Fibroblast of lung (primary cell): ENCODE measurements at regions not wholly inside any gene's neighbourhood (a gene's known extent, or its start where the extent isn't known, plus 50 kb on each side); places are given as distances from the start of the nearest gene placed in this dataset.

ENCODE experiments used
- DNase-seq, 2 donors: peaks; one replicate each; pipeline versions ENCODE4 v3.0.0 to v3.0.0-alpha.2; 2010; ENCODE audit warnings: low read depth in 2 of 2
- H2AFZ ChIP-seq: 2 replicates; pipeline ENCODE4 v1.5.1; 2012; ENCODE audit warnings: low read length, control low read depth, inconsistent platforms
- H3K27ac ChIP-seq: 2 replicates; pipeline ENCODE4 v1.5.1; 2011; ENCODE audit warnings: low read length, control low read depth; ENCODE audit not compliant: insufficient read depth
- H3K27me3 ChIP-seq: 2 replicates; pipeline ENCODE4 v1.5.1; 2011; ENCODE audit warnings: mild to moderate bottlenecking, low read length; ENCODE audit not compliant: control insufficient read depth, insufficient read depth
- H3K36me3 ChIP-seq: 2 replicates; pipeline ENCODE4 v1.5.1; 2011; ENCODE audit warnings: low read length; ENCODE audit not compliant: control insufficient read depth, insufficient read depth
- H3K4me1 ChIP-seq: 2 replicates; pipeline ENCODE4 v1.5.1; 2011; ENCODE audit warnings: low read length; ENCODE audit not compliant: control insufficient read depth, insufficient read depth; ENCODE audit errors: extremely low read depth
- H3K4me2 ChIP-seq: 2 replicates; pipeline ENCODE4 v1.5.1; 2011; ENCODE audit warnings: low read length, control low read depth; ENCODE audit not compliant: insufficient read depth; ENCODE audit errors: extremely low read depth
- H3K4me3 ChIP-seq, 4 experiments: fragments of 200-600 bp in 1 of 4; sonication (generic) in 1 of 4; replicated peaks in 1 of 4; 2 replicates each; pipeline ENCODE4 v1.5.1; 2011 to 2016; ENCODE audit warnings: low read length in 4 of 4, low read depth in 3 of 4, mild to moderate bottlenecking in 3 of 4, control low read depth in 2 of 4, inconsistent platforms in 1 of 4, mixed read lengths in 1 of 4; ENCODE audit not compliant: insufficient read depth in 1 of 4; ENCODE audit errors: control extremely low read depth in 1 of 4
- H3K79me2 ChIP-seq: 2 replicates; pipeline ENCODE4 v1.5.1; 2012; ENCODE audit warnings: mild to moderate bottlenecking, low read length, inconsistent platforms; ENCODE audit not compliant: control insufficient read depth, insufficient read depth
- H3K9ac ChIP-seq: 2 replicates; pipeline ENCODE4 v1.5.1; 2011; ENCODE audit warnings: mild to moderate bottlenecking, low read length, control low read depth; ENCODE audit not compliant: insufficient read depth
- H3K9me3 ChIP-seq: 2 replicates; pipeline ENCODE4 v1.5.1; 2012; ENCODE audit warnings: low read depth, low read length; ENCODE audit not compliant: control insufficient read depth, insufficient read depth
- H4K20me1 ChIP-seq: 2 replicates; pipeline ENCODE4 v1.5.1; 2011; ENCODE audit warnings: low read length; ENCODE audit not compliant: control insufficient read depth, insufficient read depth; ENCODE audit errors: extremely low read depth
- EZH2 ChIP-seq: IDR thresholded peaks from 2 replicates; pipeline ENCODE4 v1.5.1; 2012; ENCODE audit warnings: low read length, control low read depth, mild to moderate bottlenecking; ENCODE audit errors: missing control alignments
- TF ChIP-seq, protein P1 (sequence below), 2 donors: IDR thresholded peaks in 1 of 2; conservative IDR thresholded peaks in 1 of 2; 1 replicate in 1 of 2; 2 replicates in 1 of 2; pipeline ENCODE4 v1.5.1; 2011 to 2012; ENCODE audit warnings: low read length in 2 of 2, control low read depth in 1 of 2, inconsistent platforms in 1 of 2, low read depth in 1 of 2, mild to moderate bottlenecking in 1 of 2

DNA sequence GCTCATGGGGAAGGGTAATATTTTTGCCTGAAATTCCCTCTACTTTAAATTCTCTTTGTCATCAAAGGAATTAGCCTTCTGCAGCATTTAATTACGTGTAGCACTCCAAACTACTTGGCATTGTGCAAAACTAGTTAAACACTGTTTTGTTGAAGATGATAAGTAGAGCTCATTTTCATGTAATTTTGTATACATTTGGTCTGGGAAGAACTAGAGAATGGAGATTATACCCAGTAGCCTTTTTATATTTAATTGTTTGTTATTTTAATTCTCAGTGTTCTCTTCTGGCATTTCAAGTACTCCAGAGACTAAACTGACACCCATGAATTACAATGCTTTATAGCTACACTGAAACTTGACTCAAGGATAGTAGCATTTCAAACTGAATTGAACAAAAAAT is 211.5 kb upstream of the SMIM31 start:
- H3K36me3 ChIP-seq, result no peaks in the 10 kb centered on the region
- no peaks in the 10 kb centered on the region for H3K4me1 ChIP-seq
- H3K4me3 ChIP-seq, result no peak overlapping the region
- no peaks in the 10 kb centered on the region for H3K27me3 ChIP-seq
- no peaks in the 10 kb centered on the region for H4K20me1 ChIP-seq
- TF ChIP-seq, protein P1, sequence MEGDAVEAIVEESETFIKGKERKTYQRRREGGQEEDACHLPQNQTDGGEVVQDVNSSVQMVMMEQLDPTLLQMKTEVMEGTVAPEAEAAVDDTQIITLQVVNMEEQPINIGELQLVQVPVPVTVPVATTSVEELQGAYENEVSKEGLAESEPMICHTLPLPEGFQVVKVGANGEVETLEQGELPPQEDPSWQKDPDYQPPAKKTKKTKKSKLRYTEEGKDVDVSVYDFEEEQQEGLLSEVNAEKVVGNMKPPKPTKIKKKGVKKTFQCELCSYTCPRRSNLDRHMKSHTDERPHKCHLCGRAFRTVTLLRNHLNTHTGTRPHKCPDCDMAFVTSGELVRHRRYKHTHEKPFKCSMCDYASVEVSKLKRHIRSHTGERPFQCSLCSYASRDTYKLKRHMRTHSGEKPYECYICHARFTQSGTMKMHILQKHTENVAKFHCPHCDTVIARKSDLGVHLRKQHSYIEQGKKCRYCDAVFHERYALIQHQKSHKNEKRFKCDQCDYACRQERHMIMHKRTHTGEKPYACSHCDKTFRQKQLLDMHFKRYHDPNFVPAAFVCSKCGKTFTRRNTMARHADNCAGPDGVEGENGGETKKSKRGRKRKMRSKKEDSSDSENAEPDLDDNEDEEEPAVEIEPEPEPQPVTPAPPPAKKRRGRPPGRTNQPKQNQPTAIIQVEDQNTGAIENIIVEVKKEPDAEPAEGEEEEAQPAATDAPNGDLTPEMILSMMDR (conservative IDR thresholded peaks at IDR 0.05 in 1 of 2, IDR thresholded peaks at IDR 0.05 in 1 of 2; ENCODE audit: low read depth in 1 of 2, low read length in 2 of 2), result no peak
- H2AFZ ChIP-seq, result no peak overlapping the region
- H3K9me3 ChIP-seq, result no peaks in the 10 kb centered on the region
- no peaks in the 10 kb centered on the region for H3K79me2 ChIP-seq
- no peak overlapping the region for H3K9ac ChIP-seq
- no peak for DNase-seq
- H3K27ac ChIP-seq, result no peak overlapping the region
- H3K4me2 ChIP-seq, result no peak overlapping the region

DNA sequence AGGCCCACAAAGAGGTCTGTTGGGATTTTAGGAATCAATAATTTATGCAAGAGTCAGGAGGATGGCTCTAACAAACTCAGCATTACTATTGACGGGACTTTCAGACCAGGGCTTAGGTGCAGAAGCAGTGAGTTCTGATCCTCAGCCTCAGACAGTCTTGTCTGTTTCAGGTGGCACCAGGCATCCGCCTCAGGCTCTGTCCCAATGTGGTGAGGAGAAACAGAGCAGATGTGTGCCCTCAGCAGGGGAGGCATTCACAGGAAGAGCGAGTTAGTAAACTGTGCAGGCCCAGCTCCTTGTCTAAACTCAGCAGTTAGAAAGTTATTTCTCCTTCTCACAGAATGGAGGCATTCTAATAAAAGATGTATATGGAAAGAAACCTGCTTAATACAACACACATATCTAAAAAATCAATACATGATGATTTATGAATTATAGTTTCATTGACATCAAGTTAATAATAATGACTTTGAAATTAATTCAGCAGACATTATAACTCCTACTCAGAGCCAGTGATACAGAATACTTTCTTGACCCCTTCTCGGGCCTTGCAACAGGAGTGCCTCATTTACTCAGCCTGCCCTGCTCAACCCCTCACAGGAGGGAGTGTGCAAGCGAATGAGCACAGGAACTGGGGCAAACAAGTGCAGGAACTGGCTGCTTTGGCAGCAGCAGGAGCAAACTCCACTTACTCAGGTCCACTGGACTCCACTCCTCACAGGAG is 202.8 kb upstream of the SMIM31 start:
- DNase-seq, result no peak
- no peak overlapping the region for H2AFZ ChIP-seq
- H3K4me3 ChIP-seq, result no peak overlapping the region
- no peaks in the 10 kb centered on the region for H3K9me3 ChIP-seq
- no peaks in the 10 kb centered on the region for H3K36me3 ChIP-seq
- H3K27ac ChIP-seq, result no peak overlapping the region
- no peaks in the 10 kb centered on the region for H4K20me1 ChIP-seq
- TF ChIP-seq EZH2, result no peak
- TF ChIP-seq, protein P1 (conservative IDR thresholded peaks at IDR 0.05 in 1 of 2, IDR thresholded peaks at IDR 0.05 in 1 of 2; ENCODE audit: low read depth in 1 of 2, low read length in 2 of 2), result no peak
- no peaks in the 10 kb centered on the region for H3K4me1 ChIP-seq
- no peaks in the 10 kb centered on the region for H3K27me3 ChIP-seq
- no peak overlapping the region for H3K9ac ChIP-seq
- H3K79me2 ChIP-seq, result no peaks in the 10 kb centered on the region
- H3K4me2 ChIP-seq, result no peak overlapping the region

DNA sequence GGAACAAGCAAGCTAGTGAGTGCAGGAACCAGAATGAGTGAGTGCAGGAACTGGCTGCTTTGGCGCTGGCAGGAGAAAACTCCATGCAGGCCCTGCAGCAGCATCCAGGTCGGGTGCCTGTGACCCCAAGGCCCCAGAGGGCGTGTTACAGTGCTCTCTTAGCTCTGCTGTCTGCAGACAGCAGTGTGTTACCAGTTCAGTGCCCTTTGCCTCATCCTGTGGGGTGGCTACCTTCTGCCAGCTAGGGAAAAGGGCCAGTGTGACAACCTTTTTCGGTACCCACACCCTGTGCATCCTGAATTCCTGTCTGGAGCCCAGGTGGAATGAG is 202.3 kb upstream of the SMIM31 start:
- Histone ChIP-seq H3K27ac (no peak overlapping the region), H3K27me3 (no peaks in the 10 kb centered on the region), H2AFZ (no peak overlapping the region), H3K36me3 (no peaks in the 10 kb centered on the region), H3K79me2 (no peaks in the 10 kb centered on the region), H3K9me3 (no peaks in the 10 kb centered on the region), H3K4me1 (no peaks in the 10 kb centered on the region), H3K9ac (no peak overlapping the region), H3K4me3 (no peak overlapping the region), H3K4me2 (no peak overlapping the region), H4K20me1 (no peaks in the 10 kb centered on the region)
- no peak for TF ChIP-seq EZH2
- TF ChIP-seq, protein P1 (conservative IDR thresholded peaks at IDR 0.05 in 1 of 2, IDR thresholded peaks at IDR 0.05 in 1 of 2; ENCODE audit: low read depth in 1 of 2, low read length in 2 of 2), result no peak
- no peak for DNase-seq
